ENCODE measurements at regions not wholly inside any gene's neighbourhood (a gene's known extent, or its start where the extent isn't known, plus 50 kb on each side); places are given as distances from the start of the nearest gene placed in this dataset.

GRCh38 chr5:6216471-6217075, 161.8 kb downstream of the MED10 start (continued):
- TF ChIP-seq MYBL2 (CRISPR knock-in tag; IDR thresholded peaks at IDR 0.05): no peak
- TF ChIP-seq ESRRA (CRISPR knock-in tag; IDR thresholded peaks at IDR 0.05; ENCODE audit: borderline replicate concordance): no peak

- no peak for ATAC-seq
- POLR2A ChIA-PET: no interaction called here
- H3K9me3 Mint-ChIP-seq: peaks cover 20% of the 10 kb centered on the region
- H3K27ac Mint-ChIP-seq: no peak overlapping the region
- H3K36me3 Mint-ChIP-seq: no peaks in the 10 kb centered on the region
- CTCF ChIA-PET: no interaction called here
- H3K4me1 Mint-ChIP-seq: no peaks in the 10 kb centered on the region
- H3K4me3 Mint-ChIP-seq: no peak overlapping the region
- TF ChIP-seq CTCF (IDR thresholded peaks at IDR 0.05): no peak
- TF ChIP-seq ELF4 (CRISPR knock-in tag; IDR thresholded peaks at IDR 0.05; ENCODE audit: low read depth): no peak
- TF ChIP-seq SMAD4 (CRISPR knock-in tag; IDR thresholded peaks at IDR 0.05): no peak
- no peak for TF ChIP-seq AR (CRISPR knock-in tag; IDR thresholded peaks at IDR 0.05)
- TF ChIP-seq MXD4 (CRISPR knock-in tag; IDR thresholded peaks at IDR 0.05; ENCODE audit: borderline replicate concordance): no peak
- TF ChIP-seq ZNF396 (CRISPR knock-in tag; IDR thresholded peaks at IDR 0.05; ENCODE audit: borderline replicate concordance): no peak
- no peak for TF ChIP-seq ATF1 (CRISPR knock-in tag; IDR thresholded peaks at IDR 0.05)
- TF ChIP-seq SMAD3 (CRISPR knock-in tag; IDR thresholded peaks at IDR 0.05; ENCODE audit: borderline replicate concordance): no peak
- TF ChIP-seq ZNF532 (CRISPR knock-in tag; IDR thresholded peaks at IDR 0.05; ENCODE audit: borderline replicate concordance): no peak
- TF ChIP-seq JAZF1 (CRISPR knock-in tag; IDR thresholded peaks at IDR 0.05): no peak
- no peak for TF ChIP-seq AFF4 (CRISPR knock-in tag; IDR thresholded peaks at IDR 0.05; ENCODE audit: borderline replicate concordance)
- TF ChIP-seq KAT7 (CRISPR knock-in tag; IDR thresholded peaks at IDR 0.05; ENCODE audit: borderline replicate concordance): no peak
- TF ChIP-seq NR2C2 (CRISPR knock-in tag; IDR thresholded peaks at IDR 0.05): no peak
- no peak for TF ChIP-seq HMGA2 (CRISPR knock-in tag; IDR thresholded peaks at IDR 0.05)
- no peak for DNase-seq (ENCODE audit: low spot score)
- H3K27me3 Mint-ChIP-seq (ENCODE audit: low read depth): no peaks in the 10 kb centered on the region
Observed at GRCh38 chr5:6215891-6216290, 162.5 kb downstream of the MED10 start.
